ENCODE measurements at regions not wholly inside any gene's neighbourhood (a gene's known extent, or its start where the extent isn't known, plus 50 kb on each side); places are given as distances from the start of the nearest gene placed in this dataset.
"Not testable (repeated sequence)": the region's sequence is repeated elsewhere in the genome, so short reads cannot be mapped to it uniquely, and the experiment has no call there.

DNA sequence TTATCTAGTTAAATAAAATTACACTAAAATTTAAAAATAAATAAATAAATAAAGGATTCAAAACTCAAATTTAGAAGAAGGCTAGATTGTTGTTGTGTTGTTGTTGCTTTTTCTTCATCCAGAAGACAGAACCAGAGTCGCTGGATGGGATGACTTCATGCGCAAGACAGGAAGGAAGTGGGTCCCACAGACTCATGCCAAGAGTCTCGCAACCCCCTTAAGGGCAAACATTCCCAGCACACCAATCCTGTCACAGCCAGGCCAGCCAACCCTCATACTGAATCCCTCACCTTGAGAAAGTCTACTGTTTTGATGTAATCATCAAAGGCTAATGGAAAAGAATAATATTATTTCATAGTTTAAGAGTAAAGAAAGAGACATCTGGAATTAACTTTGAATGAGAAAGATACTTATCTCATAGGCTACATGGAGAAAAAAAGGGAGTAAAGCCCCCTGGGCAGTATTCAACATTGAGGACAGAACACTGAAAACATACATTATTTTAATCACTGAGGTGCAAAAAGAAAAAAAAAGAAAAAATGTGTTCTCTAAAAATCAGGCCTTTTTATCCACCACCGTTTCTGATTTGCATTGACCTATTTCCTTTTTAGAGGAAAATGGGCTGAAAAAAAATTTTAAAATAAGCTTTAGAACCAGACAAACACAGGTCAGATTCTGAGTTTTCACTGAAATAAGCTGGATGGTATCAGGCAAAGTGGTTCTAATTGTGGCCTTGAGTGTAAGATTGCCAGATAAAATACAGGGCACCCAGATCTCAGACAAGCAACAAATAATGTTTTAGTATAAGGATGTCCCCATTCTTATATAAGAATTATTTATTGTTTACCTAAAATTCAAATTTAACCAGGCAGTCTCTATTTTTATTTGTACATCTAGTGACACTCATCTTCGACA, 826.5 kb downstream of the TNS3 start:
- no peak for ATAC-seq
- TF ChIP-seq, protein P1, sequence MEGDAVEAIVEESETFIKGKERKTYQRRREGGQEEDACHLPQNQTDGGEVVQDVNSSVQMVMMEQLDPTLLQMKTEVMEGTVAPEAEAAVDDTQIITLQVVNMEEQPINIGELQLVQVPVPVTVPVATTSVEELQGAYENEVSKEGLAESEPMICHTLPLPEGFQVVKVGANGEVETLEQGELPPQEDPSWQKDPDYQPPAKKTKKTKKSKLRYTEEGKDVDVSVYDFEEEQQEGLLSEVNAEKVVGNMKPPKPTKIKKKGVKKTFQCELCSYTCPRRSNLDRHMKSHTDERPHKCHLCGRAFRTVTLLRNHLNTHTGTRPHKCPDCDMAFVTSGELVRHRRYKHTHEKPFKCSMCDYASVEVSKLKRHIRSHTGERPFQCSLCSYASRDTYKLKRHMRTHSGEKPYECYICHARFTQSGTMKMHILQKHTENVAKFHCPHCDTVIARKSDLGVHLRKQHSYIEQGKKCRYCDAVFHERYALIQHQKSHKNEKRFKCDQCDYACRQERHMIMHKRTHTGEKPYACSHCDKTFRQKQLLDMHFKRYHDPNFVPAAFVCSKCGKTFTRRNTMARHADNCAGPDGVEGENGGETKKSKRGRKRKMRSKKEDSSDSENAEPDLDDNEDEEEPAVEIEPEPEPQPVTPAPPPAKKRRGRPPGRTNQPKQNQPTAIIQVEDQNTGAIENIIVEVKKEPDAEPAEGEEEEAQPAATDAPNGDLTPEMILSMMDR (IDR thresholded peaks at IDR 0.05): no peak

GRCh38 chr7:46754140-46754720, 827.7 kb downstream of the TNS3 start:
- DNase-seq (no peak), ATAC-seq (no peak)
- TF ChIP-seq, protein P1 (IDR thresholded peaks at IDR 0.05): no peak
- Histone ChIP-seq H3K27ac (no peak overlapping the region), H3K27me3 (no peaks in the 10 kb centered on the region), H3K4me3 (no peak overlapping the region), H3K4me1 (no peaks in the 10 kb centered on the region), H3K9me3 (no peaks in the 10 kb centered on the region), H3K36me3 (no peaks in the 10 kb centered on the region)
- intact Hi-C loops (cut with DNase I): no loop called here

More for the DNA sequence above, 826.5 kb downstream of the TNS3 start:
- H3K27me3 ChIP-seq: no peaks in the 10 kb centered on the region
- DNase-seq: no peak
- no peak overlapping the region for H3K4me3 ChIP-seq
- H3K27ac ChIP-seq: no peak overlapping the region
- no peaks in the 10 kb centered on the region for H3K36me3 ChIP-seq
- H3K4me1 ChIP-seq: no peaks in the 10 kb centered on the region
- no peaks in the 10 kb centered on the region for H3K9me3 ChIP-seq
- intact Hi-C loops (cut with DNase I): no loop called here

DNA sequence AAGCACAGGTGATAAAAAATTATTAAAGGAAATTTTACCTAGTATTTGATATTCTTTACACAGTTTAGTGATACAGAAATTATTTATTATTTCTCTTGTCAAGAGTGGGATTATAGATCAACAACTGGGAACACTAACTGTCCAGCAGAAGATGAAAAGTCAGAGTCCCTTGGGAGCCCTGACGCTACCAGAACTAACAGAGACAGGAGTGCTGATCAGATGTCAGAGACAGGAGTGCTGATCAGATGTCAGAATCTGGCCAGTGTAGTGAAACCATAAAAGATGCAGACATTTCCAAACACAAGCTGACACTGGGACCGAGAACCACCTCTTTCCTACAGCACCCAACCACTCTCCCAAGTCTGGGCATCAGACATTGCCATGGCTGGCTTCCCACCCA, 828.2 kb downstream of the TNS3 start:
- DNase-seq: no peak
- ATAC-seq: no peak
- Histone ChIP-seq H3K4me1 (no peaks in the 10 kb centered on the region), H3K36me3 (no peaks in the 10 kb centered on the region), H3K4me3 (no peak overlapping the region), H3K27ac (no peak overlapping the region), H3K27me3 (no peaks in the 10 kb centered on the region), H3K9me3 (no peaks in the 10 kb centered on the region)
- intact Hi-C loops (cut with DNase I): no loop called here
- TF ChIP-seq, protein P1 (IDR thresholded peaks at IDR 0.05): no peak

DNA sequence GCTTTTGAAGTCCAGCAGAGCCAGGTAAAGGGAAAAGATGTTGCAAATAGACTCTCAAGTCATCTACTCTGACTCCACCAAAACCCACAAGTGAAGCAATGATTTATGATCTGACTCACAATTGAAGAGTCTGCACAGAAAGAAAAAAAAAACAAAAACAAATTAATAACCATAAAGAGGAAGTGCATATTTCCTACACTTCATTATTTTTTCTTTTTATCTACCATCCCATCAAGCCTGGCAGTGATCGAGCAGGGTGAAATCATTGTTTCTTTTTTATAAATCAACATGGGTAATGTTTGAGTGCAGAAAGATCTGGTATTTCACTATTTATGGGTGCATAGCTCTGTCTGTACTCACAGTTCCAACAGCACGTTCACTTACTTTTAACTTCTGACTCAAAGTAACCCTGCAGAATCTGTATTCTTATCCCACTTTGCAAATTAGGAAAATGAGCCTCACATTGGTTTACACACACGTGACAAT, 829.0 kb downstream of the TNS3 start:
- intact Hi-C loops (cut with DNase I): no loop called here
- DNase-seq: no peak

GRCh38 chr7:46751927-46752723, 829.8 kb downstream of the TNS3 start:
- H3K4me1 ChIP-seq; H3K36me3 ChIP-seq; H3K27me3 ChIP-seq; DNase-seq; intact Hi-C loops (cut with DNase I); H3K27ac ChIP-seq; H3K4me3 ChIP-seq; ATAC-seq; H3K9me3 ChIP-seq: not testable (repeated sequence)

More for the DNA sequence above, 829.0 kb downstream of the TNS3 start:
- TF ChIP-seq, protein P1 (IDR thresholded peaks at IDR 0.05): no peak
- peak; percentile 36 for ATAC-seq
- Histone ChIP-seq H3K27ac (no peak overlapping the region), H3K4me3 (no peak overlapping the region), H3K36me3 (no peaks in the 10 kb centered on the region), H3K27me3 (no peaks in the 10 kb centered on the region), H3K9me3 (no peaks in the 10 kb centered on the region), H3K4me1 (no peaks in the 10 kb centered on the region)

Measured in left lung (tissue), 4 donors.